ENCODE measurements at regions not wholly inside any gene's neighbourhood (a gene's known extent, or its start where the extent isn't known, plus 50 kb on each side); places are given as distances from the start of the nearest gene placed in this dataset.

DNA sequence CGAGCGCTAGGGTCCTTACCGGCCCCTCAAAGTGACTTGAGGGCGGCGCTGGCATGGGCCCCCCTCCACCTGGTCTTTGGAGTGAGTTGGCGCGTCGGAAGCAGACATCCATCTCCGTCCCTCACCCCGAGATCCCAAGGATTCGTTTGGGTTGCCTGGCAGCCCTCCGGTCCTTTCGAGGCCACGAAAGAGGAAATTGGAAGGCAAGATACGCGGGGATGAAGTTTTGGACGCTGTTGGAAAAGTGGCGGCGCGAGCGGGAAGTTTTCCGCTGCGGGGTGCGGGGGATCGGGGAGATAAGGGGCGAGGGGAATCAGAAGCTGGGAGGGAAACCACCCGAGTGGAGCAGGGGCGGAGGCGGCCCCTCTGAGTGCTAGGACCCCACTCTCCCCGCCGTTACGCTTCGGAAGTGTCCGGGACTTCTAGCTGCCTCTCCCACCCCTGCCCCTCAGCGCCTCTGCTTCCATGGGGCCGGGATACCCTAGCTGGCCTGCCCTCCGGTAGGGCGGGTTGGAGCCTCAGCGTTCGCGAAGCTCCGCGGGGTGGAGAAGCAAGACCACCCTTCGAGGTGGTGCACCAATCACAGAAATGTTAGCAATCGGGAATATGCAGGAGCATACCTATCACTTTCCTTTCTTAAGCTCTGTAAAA lies 57.8 kb downstream of the FRMPD3 start:
- Histone ChIP-seq H3K4me3 (ENCODE audit: low read length in 2 of 2) (peak overlapping the region in 1 of 2 donors; percentile 73), H3K36me3 (replicated peaks in 1 of 2; ENCODE audit: control insufficient read depth in 2 of 2, insufficient read depth in 2 of 2, low read length in 2 of 2) (no peaks in the 10 kb centered on the region), H4K91ac (ENCODE audit: low read depth, low read length, poor library complexity) (no peak overlapping the region), H3K14ac (ENCODE audit: low read length) (no peak overlapping the region), H2BK5ac (ENCODE audit: low read length) (no peak overlapping the region), H3K27me3 (ENCODE audit: control insufficient read depth in 3 of 3, insufficient read depth in 3 of 3, low read depth in 1 of 3, low read length in 3 of 3) (peaks cover 0 to 23% (median 5%) of the 10 kb centered on the region in 3 experiments), H3K18ac (ENCODE audit: low read length) (peak overlapping the region; percentile 64), H2AK5ac (ENCODE audit: low read depth, low read length) (no peak overlapping the region), H3K4me1 (ENCODE audit: control insufficient read depth in 2 of 2, insufficient read depth in 1 of 2, low read depth in 1 of 2, low read length in 2 of 2) (peaks cover 1 to 6% of the 10 kb centered on the region in 2 donors), H3K23ac (ENCODE audit: low read depth, low read length, poor library complexity) (no peak overlapping the region), H3K27ac (replicated peaks; ENCODE audit: low read length) (no peak overlapping the region), H3K79me1 (ENCODE audit: low read depth, low read length) (no peaks in the 10 kb centered on the region), H2BK12ac (ENCODE audit: low read length) (no peak overlapping the region), H3K9ac (ENCODE audit: low read depth, low read length, poor library complexity) (no peak overlapping the region), H3K9me3 (replicated peaks in 1 of 2; ENCODE audit: control insufficient read depth in 2 of 2, insufficient read depth in 1 of 2, low read depth in 1 of 2, low read length in 2 of 2) (peaks cover 0 to 2% of the 10 kb centered on the region in 2 donors), H2AFZ (ENCODE audit: low read length) (no peak overlapping the region), H3K4ac (ENCODE audit: low read length) (no peak overlapping the region), H2BK120ac (ENCODE audit: low read depth, low read length) (no peak overlapping the region), H3K4me2 (ENCODE audit: insufficient read depth, low read length, poor library complexity, severe bottlenecking) (peak overlapping the region; percentile 33), H4K8ac (ENCODE audit: low read depth, low read length) (no peak overlapping the region), H2BK15ac (ENCODE audit: low read length) (no peak overlapping the region)
- DNase-seq (ENCODE audit: low spot score), result no peak
- WGBS, 2 donors (ENCODE audit: extremely low coverage in 2 of 2, insufficient read length in 2 of 2, insufficient replicate concordance in 1 of 2), result no CpG with 5 or more reads among the region's 45 CpGs

- no peak overlapping the region for H2BK15ac ChIP-seq (ENCODE audit: low read length)
- no peak overlapping the region for H2BK120ac ChIP-seq (ENCODE audit: low read depth, low read length)
- H3K27ac ChIP-seq (replicated peaks; ENCODE audit: low read length), result no peak overlapping the region
- H3K14ac ChIP-seq (ENCODE audit: low read length), result no peak overlapping the region
- H3K18ac ChIP-seq (ENCODE audit: low read length), result no peak overlapping the region
- DNase-seq (ENCODE audit: low spot score), result no peak
- H4K91ac ChIP-seq (ENCODE audit: low read depth, low read length, poor library complexity), result no peak overlapping the region
- peaks cover 0 to 23% (median 5%) of the 10 kb centered on the region in 3 experiments for H3K27me3 ChIP-seq (ENCODE audit: control insufficient read depth in 3 of 3, insufficient read depth in 3 of 3, low read depth in 1 of 3, low read length in 3 of 3)
- H4K8ac ChIP-seq (ENCODE audit: low read depth, low read length), result no peak overlapping the region
- H3K4me3 ChIP-seq (ENCODE audit: low read length in 2 of 2), result no peak overlapping the region
- peaks cover 0 to 4% of the 10 kb centered on the region in 2 donors for H3K4me1 ChIP-seq (ENCODE audit: control insufficient read depth in 2 of 2, insufficient read depth in 1 of 2, low read depth in 1 of 2, low read length in 2 of 2)
- H3K23ac ChIP-seq (ENCODE audit: low read depth, low read length, poor library complexity), result no peak overlapping the region
- no peak overlapping the region for H3K4ac ChIP-seq (ENCODE audit: low read length)
- H2AFZ ChIP-seq (ENCODE audit: low read length), result no peak overlapping the region
- no peak overlapping the region for H2BK12ac ChIP-seq (ENCODE audit: low read length)
- H2AK5ac ChIP-seq (ENCODE audit: low read depth, low read length), result no peak overlapping the region
- H3K4me2 ChIP-seq (ENCODE audit: insufficient read depth, low read length, poor library complexity, severe bottlenecking), result peak overlapping the region; percentile 18
- no CpG with 5 or more reads among the region's 3 CpGs for WGBS, 2 donors (ENCODE audit: extremely low coverage in 2 of 2, insufficient read length in 2 of 2, insufficient replicate concordance in 1 of 2)
- no peaks in the 10 kb centered on the region for H3K36me3 ChIP-seq (replicated peaks in 1 of 2; ENCODE audit: control insufficient read depth in 2 of 2, insufficient read depth in 2 of 2, low read length in 2 of 2)
- H3K79me1 ChIP-seq (ENCODE audit: low read depth, low read length), result no peaks in the 10 kb centered on the region
- no peak overlapping the region for H3K9ac ChIP-seq (ENCODE audit: low read depth, low read length, poor library complexity)
- H2BK5ac ChIP-seq (ENCODE audit: low read length), result no peak overlapping the region
- H3K9me3 ChIP-seq (replicated peaks in 1 of 2; ENCODE audit: control insufficient read depth in 2 of 2, insufficient read depth in 1 of 2, low read depth in 1 of 2, low read length in 2 of 2), result peaks cover 0 to 2% of the 10 kb centered on the region in 2 donors
These were observed 58.3 kb downstream of the FRMPD3 start for GRCh38 chrX:107507744-107508117.

DNA sequence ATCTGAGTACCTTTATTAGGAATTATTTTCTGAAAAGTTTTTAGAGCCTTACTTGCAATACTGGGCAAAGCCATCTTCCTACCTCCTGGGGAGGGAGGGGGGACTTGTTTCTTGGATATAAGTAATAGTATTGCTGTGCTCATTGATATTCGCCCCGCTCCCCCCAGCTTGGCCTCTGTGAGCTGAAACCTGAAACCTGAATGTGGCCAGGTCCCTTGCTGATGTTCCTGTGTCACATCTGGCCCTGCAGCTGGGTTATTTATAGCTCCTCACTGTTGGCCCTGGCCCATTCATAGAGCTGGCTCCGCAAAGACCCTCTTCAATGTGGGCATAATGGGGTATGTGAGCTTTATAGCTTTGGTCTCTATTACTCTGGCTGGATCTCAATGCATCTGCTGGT lies 59.5 kb downstream of the FRMPD3 start:
- Histone ChIP-seq H3K27ac (replicated peaks; ENCODE audit: low read length) (no peak overlapping the region), H3K18ac (ENCODE audit: low read length) (no peak overlapping the region), H3K9me3 (replicated peaks in 1 of 2; ENCODE audit: control insufficient read depth in 2 of 2, insufficient read depth in 1 of 2, low read depth in 1 of 2, low read length in 2 of 2) (peaks cover 0 to 2% of the 10 kb centered on the region in 2 donors), H3K4me3 (ENCODE audit: low read length in 2 of 2) (no peak overlapping the region), H2AFZ (ENCODE audit: low read length) (no peak overlapping the region), H2BK15ac (ENCODE audit: low read length) (no peak overlapping the region), H3K4ac (ENCODE audit: low read length) (no peak overlapping the region), H3K36me3 (replicated peaks in 1 of 2; ENCODE audit: control insufficient read depth in 2 of 2, insufficient read depth in 2 of 2, low read length in 2 of 2) (no peaks in the 10 kb centered on the region), H3K4me2 (ENCODE audit: insufficient read depth, low read length, poor library complexity, severe bottlenecking) (no peak overlapping the region), H3K23ac (ENCODE audit: low read depth, low read length, poor library complexity) (no peak overlapping the region), H3K27me3 (ENCODE audit: control insufficient read depth in 3 of 3, insufficient read depth in 3 of 3, low read depth in 1 of 3, low read length in 3 of 3) (peaks cover 0 to 23% (median 0%) of the 10 kb centered on the region in 3 experiments), H3K79me1 (ENCODE audit: low read depth, low read length) (no peaks in the 10 kb centered on the region), H2BK5ac (ENCODE audit: low read length) (no peak overlapping the region), H2AK5ac (ENCODE audit: low read depth, low read length) (no peak overlapping the region), H3K14ac (ENCODE audit: low read length) (no peak overlapping the region), H2BK120ac (ENCODE audit: low read depth, low read length) (no peak overlapping the region), H4K8ac (ENCODE audit: low read depth, low read length) (no peak overlapping the region), H4K91ac (ENCODE audit: low read depth, low read length, poor library complexity) (no peak overlapping the region), H3K4me1 (ENCODE audit: control insufficient read depth in 2 of 2, insufficient read depth in 1 of 2, low read depth in 1 of 2, low read length in 2 of 2) (no peaks in the 10 kb centered on the region), H3K9ac (ENCODE audit: low read depth, low read length, poor library complexity) (no peak overlapping the region), H2BK12ac (ENCODE audit: low read length) (no peak overlapping the region)
- no CpG with 5 or more reads among the region's 3 CpGs for WGBS, 2 donors (ENCODE audit: extremely low coverage in 2 of 2, insufficient read length in 2 of 2, insufficient replicate concordance in 1 of 2)
- DNase-seq (ENCODE audit: low spot score), result no peak

- H4K91ac ChIP-seq (ENCODE audit: low read depth, low read length, poor library complexity), result no peak overlapping the region
- H3K23ac ChIP-seq (ENCODE audit: low read depth, low read length, poor library complexity), result no peak overlapping the region
- H3K9ac ChIP-seq (ENCODE audit: low read depth, low read length, poor library complexity), result no peak overlapping the region
- H2AK5ac ChIP-seq (ENCODE audit: low read depth, low read length), result no peak overlapping the region
- H2BK15ac ChIP-seq (ENCODE audit: low read length), result no peak overlapping the region
- H3K14ac ChIP-seq (ENCODE audit: low read length), result no peak overlapping the region
- H3K4me1 ChIP-seq (ENCODE audit: control insufficient read depth in 2 of 2, insufficient read depth in 1 of 2, low read depth in 1 of 2, low read length in 2 of 2), result no peaks in the 10 kb centered on the region
- no peak overlapping the region for H3K4me3 ChIP-seq (ENCODE audit: low read length in 2 of 2)
- no peak overlapping the region for H3K18ac ChIP-seq (ENCODE audit: low read length)
- no peak overlapping the region for H2AFZ ChIP-seq (ENCODE audit: low read length)
- H3K27ac ChIP-seq (replicated peaks; ENCODE audit: low read length), result no peak overlapping the region
- DNase-seq (ENCODE audit: low spot score), result no peak
- no peak overlapping the region for H4K8ac ChIP-seq (ENCODE audit: low read depth, low read length)
- WGBS, 2 donors (ENCODE audit: extremely low coverage in 2 of 2, insufficient read length in 2 of 2, insufficient replicate concordance in 1 of 2), result no CpG with 5 or more reads among the region's 2 CpGs
- H2BK120ac ChIP-seq (ENCODE audit: low read depth, low read length), result no peak overlapping the region
- no peaks in the 10 kb centered on the region for H3K9me3 ChIP-seq (replicated peaks in 1 of 2; ENCODE audit: control insufficient read depth in 2 of 2, insufficient read depth in 1 of 2, low read depth in 1 of 2, low read length in 2 of 2)
- no peak overlapping the region for H3K4me2 ChIP-seq (ENCODE audit: insufficient read depth, low read length, poor library complexity, severe bottlenecking)
- no peak overlapping the region for H2BK5ac ChIP-seq (ENCODE audit: low read length)
- no peak overlapping the region for H2BK12ac ChIP-seq (ENCODE audit: low read length)
- no peaks in the 10 kb centered on the region for H3K27me3 ChIP-seq (ENCODE audit: control insufficient read depth in 3 of 3, insufficient read depth in 3 of 3, low read depth in 1 of 3, low read length in 3 of 3)
- H3K79me1 ChIP-seq (ENCODE audit: low read depth, low read length), result no peaks in the 10 kb centered on the region
- no peak overlapping the region for H3K4ac ChIP-seq (ENCODE audit: low read length)
- no peaks in the 10 kb centered on the region for H3K36me3 ChIP-seq (replicated peaks in 1 of 2; ENCODE audit: control insufficient read depth in 2 of 2, insufficient read depth in 2 of 2, low read length in 2 of 2)
These were observed 65.5 kb downstream of the FRMPD3 start for GRCh38 chrX:107514944-107515343.
